Testis (tissue), 2 donors: ENCODE measurements at regions not wholly inside any gene's neighbourhood (a gene's known extent, or its start where the extent isn't known, plus 50 kb on each side); places are given as distances from the start of the nearest gene placed in this dataset.

ENCODE experiments used
- POLR2A ChIP-seq: fragments of 450-650 bp; IDR thresholded peaks from one replicate; pipeline ENCODE4 v1.6.1; 2017; ENCODE audit warnings: antibody characterized with exemption, mild to moderate bottlenecking, moderate library complexity
- TF ChIP-seq, protein P1 (sequence below), 3 experiments: fragments of 450-650 bp in 2 of 3; fragments of 200-600 bp in 1 of 3; sonication (generic) in 1 of 3; IDR thresholded peaks; one replicate each; pipeline ENCODE4 v1.5.1; 2016 to 2019; ENCODE audit warnings: antibody characterized with exemption in 3 of 3, mild to moderate bottlenecking in 2 of 3, moderate library complexity in 1 of 3

DNA sequence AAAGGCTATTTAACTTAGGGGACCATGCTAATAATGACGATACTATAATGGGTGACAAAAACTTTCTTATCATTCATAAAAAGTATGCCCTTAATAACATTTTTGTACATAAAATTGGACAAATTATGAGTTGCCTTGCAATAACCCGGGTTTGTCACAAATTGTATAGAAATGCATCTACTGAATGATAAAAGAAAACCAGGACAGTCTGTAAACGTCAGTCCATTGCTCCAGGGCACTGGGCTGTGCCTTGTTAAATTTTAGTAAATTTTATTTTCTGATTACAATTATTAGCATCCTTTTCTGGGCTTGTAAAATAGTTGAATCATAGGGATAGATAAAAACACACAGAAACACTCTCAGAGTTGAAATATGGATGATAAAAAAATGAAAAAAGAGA lies 778.3 kb downstream of the RAPGEF2 start:
- TF ChIP-seq POLR2A, result no peak
- TF ChIP-seq, protein P1, sequence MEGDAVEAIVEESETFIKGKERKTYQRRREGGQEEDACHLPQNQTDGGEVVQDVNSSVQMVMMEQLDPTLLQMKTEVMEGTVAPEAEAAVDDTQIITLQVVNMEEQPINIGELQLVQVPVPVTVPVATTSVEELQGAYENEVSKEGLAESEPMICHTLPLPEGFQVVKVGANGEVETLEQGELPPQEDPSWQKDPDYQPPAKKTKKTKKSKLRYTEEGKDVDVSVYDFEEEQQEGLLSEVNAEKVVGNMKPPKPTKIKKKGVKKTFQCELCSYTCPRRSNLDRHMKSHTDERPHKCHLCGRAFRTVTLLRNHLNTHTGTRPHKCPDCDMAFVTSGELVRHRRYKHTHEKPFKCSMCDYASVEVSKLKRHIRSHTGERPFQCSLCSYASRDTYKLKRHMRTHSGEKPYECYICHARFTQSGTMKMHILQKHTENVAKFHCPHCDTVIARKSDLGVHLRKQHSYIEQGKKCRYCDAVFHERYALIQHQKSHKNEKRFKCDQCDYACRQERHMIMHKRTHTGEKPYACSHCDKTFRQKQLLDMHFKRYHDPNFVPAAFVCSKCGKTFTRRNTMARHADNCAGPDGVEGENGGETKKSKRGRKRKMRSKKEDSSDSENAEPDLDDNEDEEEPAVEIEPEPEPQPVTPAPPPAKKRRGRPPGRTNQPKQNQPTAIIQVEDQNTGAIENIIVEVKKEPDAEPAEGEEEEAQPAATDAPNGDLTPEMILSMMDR (IDR thresholded peaks at IDR 0.05), result no peak
